Activated CD4-positive, alpha-beta T cell treated with anti-CD3 and anti-CD28 coated beads, Interleukin-2, amount 10 ng/mL, durations not matched to agents 7 days and 5 days (primary cell): ENCODE measurements at regions not wholly inside any gene's neighbourhood (a gene's known extent, or its start where the extent isn't known, plus 50 kb on each side); places are given as distances from the start of the nearest gene placed in this dataset.
A peak's percentile ranks its signal among the peaks of the same experiment; 100 is the strongest.
"Not testable (repeated sequence)": the region's sequence is repeated elsewhere in the genome, so short reads cannot be mapped to it uniquely, and the experiment has no call there.

Source experiments
- CTCF ChIA-PET: fragments of 350-600 bp; sonication (Branson Sonifier 250); formaldehyde crosslinking; loops from one replicate; lab custom pipeline; 2021; ENCODE audit warnings: antibody characterized with exemption; lab: Charles Lee
- POLR2A ChIA-PET: fragments of 350-600 bp; sonication (Branson Sonifier 250); formaldehyde crosslinking; loops from one replicate; lab custom pipeline; 2021; ENCODE audit warnings: antibody characterized with exemption; lab: Charles Lee
- DNase-seq: peaks from one replicate; pipeline ENCODE4 v3.0.0-alpha.2; 2020
- H3K27ac Mint-ChIP-seq: one replicate; pipeline ENCODE4 v1.8.0; 2021; ENCODE audit warnings: mild to moderate bottlenecking, moderate library complexity, mixed read lengths
- H3K27me3 Mint-ChIP-seq: one replicate; pipeline ENCODE4 v1.8.0; 2021; ENCODE audit warnings: mixed read lengths
- H3K36me3 Mint-ChIP-seq: one replicate; pipeline ENCODE4 v1.8.0; 2021; ENCODE audit warnings: low read depth, mixed read lengths
- H3K4me1 Mint-ChIP-seq: one replicate; pipeline ENCODE4 v1.8.0; 2021; ENCODE audit warnings: mixed read lengths
- H3K4me3 Mint-ChIP-seq: one replicate; pipeline ENCODE4 v1.8.0; 2021; ENCODE audit warnings: mild to moderate bottlenecking, moderate library complexity, mixed read lengths
- H3K9me3 Mint-ChIP-seq: one replicate; pipeline ENCODE4 v1.8.0; 2021; ENCODE audit warnings: mixed read lengths

- ChIA-PET POLR2A (interaction anchor here (1.1 kb wide), 1 partner anchor 57 kb away, joined by 5 read pairs; the partner anchor contains the start of gene TNFSF10), CTCF (interaction anchor here (1.3 to 1.9 kb wide), 3 partner anchors 9 to 49 kb away, joined by 3 to 5 read pairs (median 5); no protein-coding TSS in a partner anchor)
- not testable (repeated sequence) for DNase-seq, H3K27me3 Mint-ChIP-seq
- Mint-ChIP-seq H3K36me3 (peaks cover 65% of the 10 kb centered on the region), H3K4me1 (peaks cover 85% of the 10 kb centered on the region), H3K4me3 (peak overlapping the region; percentile 17), H3K9me3 (peaks cover 42% of the 10 kb centered on the region), H3K27ac (peak overlapping the region; percentile 93)
These were observed 56.5 kb upstream of the TNFSF10 start for GRCh38 chr3:172579753-172580152.

DNA sequence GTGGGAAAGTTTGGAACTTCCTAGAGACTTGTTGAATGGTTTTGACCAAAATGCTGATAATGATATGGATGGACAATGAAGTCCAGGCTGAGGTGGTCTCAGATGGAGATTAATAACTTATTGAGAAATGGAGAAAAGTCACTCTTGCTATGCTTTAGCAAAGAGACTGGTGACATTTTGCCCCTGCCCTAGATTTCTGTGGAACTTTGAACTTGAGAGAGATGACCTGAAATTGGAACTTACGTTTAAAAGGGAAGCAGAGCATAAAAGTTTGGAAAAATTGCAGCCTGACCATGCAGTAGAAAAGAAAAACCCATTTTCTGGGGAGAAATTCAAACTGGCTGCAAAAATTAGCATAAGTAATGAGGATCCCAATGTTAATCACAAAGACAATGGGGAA is 55.5 kb upstream of the TNFSF10 start:
- Mint-ChIP-seq H3K9me3 (peaks cover 47% of the 10 kb centered on the region), H3K4me1 (peaks cover 74% of the 10 kb centered on the region), H3K36me3 (peaks cover 62% of the 10 kb centered on the region), H3K27ac (peak overlapping the region; percentile 93)
- not testable (repeated sequence) for DNase-seq, H3K27me3 Mint-ChIP-seq, H3K4me3 Mint-ChIP-seq
- POLR2A ChIA-PET = interaction anchor here (1.1 kb wide), 1 partner anchor 56 kb away, joined by 5 read pairs; the partner anchor contains the start of gene TNFSF10
- CTCF ChIA-PET = interaction anchor here (1.3 to 1.4 kb wide), 2 partner anchors 13 to 48 kb away, joined by 3 to 5 read pairs; no protein-coding TSS in a partner anchor

GRCh38 chr3:172577987-172578570 is 54.8 kb upstream of the TNFSF10 start:
- H3K36me3 Mint-ChIP-seq = peaks cover 60% of the 10 kb centered on the region
- ChIA-PET POLR2A (no interaction called here), CTCF (interaction anchor here (1.1 to 1.5 kb wide), 2 partner anchors 18 to 61 kb away, joined by 3 read pairs; no protein-coding TSS in a partner anchor)
- DNase-seq = no peak
- peak overlapping the region; percentile 93 for H3K27ac Mint-ChIP-seq
- peak overlapping the region; percentile 41 for H3K4me3 Mint-ChIP-seq
- H3K27me3 Mint-ChIP-seq = no peaks in the 10 kb centered on the region
- peaks cover 69% of the 10 kb centered on the region for H3K4me1 Mint-ChIP-seq
- peaks cover 46% of the 10 kb centered on the region for H3K9me3 Mint-ChIP-seq

GRCh38 chr3:172575375-172575774 is 52.1 kb upstream of the TNFSF10 start:
- Mint-ChIP-seq H3K27me3 (no peaks in the 10 kb centered on the region), H3K4me1 (peaks cover 44% of the 10 kb centered on the region), H3K4me3 (no peak overlapping the region), H3K9me3 (peaks cover 50% of the 10 kb centered on the region), H3K27ac (no peak overlapping the region), H3K36me3 (peaks cover 58% of the 10 kb centered on the region)
- CTCF ChIA-PET = interaction anchor here (0.6 to 1.0 kb wide), 2 partner anchors 13 to 35 kb away, joined by 3 to 7 read pairs; no protein-coding TSS in a partner anchor
- POLR2A ChIA-PET = no interaction called here
- no peak for DNase-seq

GRCh38 chr3:172573422-172573821 is 50.2 kb upstream of the TNFSF10 start:
- Mint-ChIP-seq H3K4me3 (no peak overlapping the region), H3K27me3 (no peaks in the 10 kb centered on the region), H3K4me1 (peaks cover 39% of the 10 kb centered on the region), H3K27ac (no peak overlapping the region), H3K9me3 (peaks cover 56% of the 10 kb centered on the region), H3K36me3 (peaks cover 51% of the 10 kb centered on the region)
- ChIA-PET CTCF (interaction anchor here (1.7 kb wide), 1 partner anchor 11 kb away, joined by 3 read pairs; no protein-coding TSS in a partner anchor), POLR2A (no interaction called here)
- DNase-seq = no peak
